HepG2 (cell line): ENCODE measurements at regions not wholly inside any gene's neighbourhood (a gene's known extent, or its start where the extent isn't known, plus 50 kb on each side); places are given as distances from the start of the nearest gene placed in this dataset.

ENCODE experiments used
- ATAC-seq: fragments of 200-7000 bp; cut with Tn5 transposase; 3 replicates; pipeline ENCODE4 v1.9.1; 2020; ENCODE audit warnings: mild to moderate bottlenecking, moderate library complexity
- BruUV-seq: library from RNA; stranded (reverse); fragments of 400-500 nt; replicated peaks from 2 replicates; lab custom pipeline; 2021; lab: Mats Ljungman, UMichigan
- CTCF ChIA-PET: fragments of 300-600 bp; formaldehyde crosslinking; extraction: SDS; loops from one replicate; lab custom pipeline; 2021; ENCODE audit warnings: low total read pairs, inconsistent platforms, low intra/inter-chr PET ratio; lab: Yijun Ruan, JAX
- POLR2A ChIA-PET: fragments of 350-600 bp; sonication (Branson Sonifier 250); formaldehyde crosslinking; loops from one replicate; lab custom pipeline; 2020; ENCODE audit warnings: antibody characterized with exemption, inconsistent platforms; lab: Yijun Ruan, JAX
- DNase-seq: peaks from one replicate; pipeline ENCODE4 v3.0.0-alpha.2; 2015; ENCODE audit warnings: low spot score
- FAIRE-seq: peaks from 3 replicates; lab custom pipeline; 2011; peaks lifted over from hg19 to GRCh38; lab: Jason Lieb, UNC
- H2AFZ ChIP-seq: one replicate; pipeline ENCODE4 v1.6.1; 2011; ENCODE audit warnings: low read length, inconsistent platforms
- H3K27ac ChIP-seq: fragments of 300-600 bp; 3 replicates; pipeline ENCODE4 v1.8.0; 2011; ENCODE audit warnings: mixed run types, mild to moderate bottlenecking, mixed read lengths, low read length, inconsistent platforms; ENCODE audit not compliant: insufficient read depth; ENCODE audit errors: extremely low read length
- H3K27me3 ChIP-seq, 2 experiments: fragments of 200-600 bp in 1 of 2; 2 replicates in 1 of 2; 3 replicates in 1 of 2; pipeline versions ENCODE4 v1.6.0 to v1.8.0; 2011; ENCODE audit warnings: low read length in 2 of 2, mild to moderate bottlenecking in 2 of 2, moderate library complexity in 2 of 2, inconsistent platforms in 1 of 2; ENCODE audit not compliant: insufficient read depth in 2 of 2, control insufficient read depth in 1 of 2
- H3K36me3 ChIP-seq, 2 experiments: fragments of 200-600 bp in 1 of 2; replicated peaks in 1 of 2; 2 replicates in 1 of 2; 3 replicates in 1 of 2; pipeline versions ENCODE4 v1.5.1 to v1.8.0; 2011; ENCODE audit warnings: low read length in 2 of 2, inconsistent platforms in 1 of 2; ENCODE audit not compliant: insufficient read depth in 2 of 2, control insufficient read depth in 1 of 2
- H3K4me1 ChIP-seq: 2 replicates; pipeline ENCODE4 v1.5.1; 2012; ENCODE audit warnings: low read length, inconsistent platforms; ENCODE audit not compliant: insufficient read depth
- H3K4me2 ChIP-seq: 2 replicates; pipeline ENCODE4 v1.6.0; 2011; ENCODE audit warnings: low read depth, low read length, inconsistent platforms
- H3K4me3 ChIP-seq, 3 experiments: fragments of 200-600 bp in 1 of 3; sonication (generic), shearing (Covaris generic) in 1 of 3; replicated peaks in 1 of 3; 2 replicates each; pipeline ENCODE4 v1.5.1; 2011 to 2016; ENCODE audit warnings: low read length in 3 of 3, inconsistent platforms in 2 of 3, low read depth in 2 of 3, mild to moderate bottlenecking in 2 of 3, control low read depth in 1 of 3, mixed read lengths in 1 of 3; ENCODE audit not compliant: insufficient read depth in 1 of 3
- H3K79me2 ChIP-seq: one replicate; pipeline ENCODE4 v1.6.1; 2011; ENCODE audit warnings: low read length, inconsistent platforms; ENCODE audit not compliant: insufficient read depth
- H3K9ac ChIP-seq: 2 replicates; pipeline ENCODE4 v1.6.0; 2011; ENCODE audit warnings: mild to moderate bottlenecking, low read depth, low read length, inconsistent platforms; ENCODE audit not compliant: insufficient read depth
- H3K9me3 ChIP-seq: 2 replicates; pipeline ENCODE4 v1.5.1; 2012; ENCODE audit warnings: mild to moderate bottlenecking, low read length
- H4K20me1 ChIP-seq: 2 replicates; pipeline ENCODE4 v1.6.0; 2011; ENCODE audit warnings: inconsistent platforms, mild to moderate bottlenecking, low read length, moderate library complexity; ENCODE audit not compliant: insufficient read depth
- FOXP4 ChIP-seq: sonication (generic); formaldehyde crosslinking; IDR thresholded peaks from 2 replicates; pipeline ENCODE4 v1.4.0; 2020; ENCODE audit warnings: missing genetic modification reagents
- HMGXB4 ChIP-seq, 2 experiments: sonication (generic) in 1 of 2; formaldehyde crosslinking in 1 of 2; IDR thresholded peaks; 2 replicates each; pipeline versions ENCODE4 v1.4.0 to v1.6.1; 2018 to 2020; ENCODE audit warnings: missing genetic modification reagents in 2 of 2, borderline replicate concordance in 1 of 2, low read depth in 1 of 2, mild to moderate bottlenecking in 1 of 2, missing biosample characterization in 1 of 2
- MAX ChIP-seq: IDR thresholded peaks from 2 replicates; pipeline ENCODE4 v1.6.1; 2012; ENCODE audit warnings: inconsistent platforms
- RBFOX2 ChIP-seq: fragments of 200-400 bp; formaldehyde crosslinking; IDR thresholded peaks from 2 replicates; pipeline ENCODE4 v1.6.1; 2017; ENCODE audit warnings: low read depth, mild to moderate bottlenecking, low read length
- TFE3 ChIP-seq: IDR thresholded peaks from 2 replicates; pipeline ENCODE4 v1.6.1; 2016
- ZBTB49 ChIP-seq: sonication (generic); formaldehyde crosslinking; IDR thresholded peaks from 2 replicates; pipeline ENCODE4 v1.4.0; 2020; ENCODE audit warnings: missing genetic modification reagents, borderline replicate concordance
- ZNF431 ChIP-seq: sonication (generic); formaldehyde crosslinking; IDR thresholded peaks from 2 replicates; pipeline ENCODE4 v1.9.0; 2022; ENCODE audit warnings: missing genetic modification reagents, low read depth, mild to moderate bottlenecking, borderline replicate concordance
- WGBS: methylation state at CpG from one replicate; pipeline ENCODE4 v1.1.6; 2017; ENCODE audit warnings: low lambda C conversion rate; 5-methylcytosine and 5-hydroxymethylcytosine counted together
- in situ Hi-C: cut with HindIII; loops from 2 replicates; pipeline ENCODE4 v1.10.0; 2017; ENCODE audit warnings: low pct_unique_long_range_greater_than_20kb; ENCODE audit not compliant: extremely low pct_ligation_motif_present
- intact Hi-C: fragments of 100-400 bp; cut with micrococcal nuclease; formaldehyde crosslinking; loops from one replicate; pipeline ENCODE4 v1.10.0; 2022; ENCODE audit not compliant: unreplicated experiment

GRCh38 chr5:114839360-114839759 is 330.3 kb downstream of the TRIM36 start:
- TF ChIP-seq TFE3 (CRISPR knock-in tag) (no peak), ZBTB49 (CRISPR knock-in tag) (no peak), ZNF431 (no peak), HMGXB4 (CRISPR knock-in tag; IDR thresholded peaks at IDR 0.05; ENCODE audit: borderline replicate concordance in 1 of 2, low read depth in 1 of 2) (no peak), RBFOX2 (no peak), MAX (no peak), FOXP4 (no peak)
- TF ChIP-seq, all 625 proteins: peak for 0
- in situ Hi-C loops (no loop called here), intact Hi-C loops (no loop called here)
- WGBS, result 0% methylated on average over 1 of the region's 5 CpGs
- ATAC-seq (no peak), DNase-seq (no peak), FAIRE-seq (no peak)
- Histone ChIP-seq H2AFZ (no peak overlapping the region), H3K27me3 (no peaks in the 10 kb centered on the region), H3K4me3 (no peak overlapping the region), H3K79me2 (no peaks in the 10 kb centered on the region), H3K9me3 (peaks cover 21% of the 10 kb centered on the region), H3K27ac (no peak overlapping the region), H3K36me3 (no peaks in the 10 kb centered on the region), H3K9ac (no peak overlapping the region), H3K4me1 (no peaks in the 10 kb centered on the region), H4K20me1 (no peaks in the 10 kb centered on the region), H3K4me2 (no peak overlapping the region)
- POLR2A ChIA-PET, result no interaction called here
- CTCF ChIA-PET, result no interaction called here
- no TSS peak for BruUV-seq
